GM23338 (cell line): ENCODE measurements at regions not wholly inside any gene's neighbourhood (a gene's known extent, or its start where the extent isn't known, plus 50 kb on each side); places are given as distances from the start of the nearest gene placed in this dataset.

Experiments used
- ATAC-seq: fragments of 200-7000 bp; cut with Tn5 transposase; 3 replicates; pipeline ENCODE4 v1.9.1; 2020
- DNase-seq: peaks from one replicate; pipeline ENCODE4 v3.0.0-alpha.2; 2015; ENCODE audit warnings: low spot score
- H2AFZ ChIP-seq: fragments of 200-600 bp; sonication (generic); 2 replicates; pipeline ENCODE4 v1.8.0; 2016; ENCODE audit warnings: antibody characterized with exemption, mild to moderate bottlenecking, moderate library complexity
- H3F3A ChIP-seq: fragments of 200-600 bp; sonication (generic); replicated peaks from 2 replicates; pipeline ENCODE4 v1.8.0; 2017; ENCODE audit warnings: antibody characterized with exemption, mixed run types, low read depth
- H3K27ac ChIP-seq: fragments of 200-600 bp; sonication (generic); 2 replicates; pipeline ENCODE4 v1.6.1; 2016; ENCODE audit warnings: low read depth
- H3K27me3 ChIP-seq: fragments of 200-600 bp; sonication (generic); 2 replicates; pipeline ENCODE4 v1.8.0; 2016; ENCODE audit warnings: mild to moderate bottlenecking, mixed run types, moderate library complexity; ENCODE audit not compliant: insufficient read depth
- H3K36me3 ChIP-seq: fragments of 200-600 bp; sonication (generic); 2 replicates; pipeline ENCODE4 v1.8.0; 2016; ENCODE audit warnings: mild to moderate bottlenecking; ENCODE audit not compliant: insufficient read depth
- H3K4me1 ChIP-seq: fragments of 200-600 bp; sonication (generic); 2 replicates; pipeline ENCODE4 v1.8.0; 2016; ENCODE audit warnings: mild to moderate bottlenecking, moderate library complexity; ENCODE audit not compliant: insufficient read depth
- H3K4me2 ChIP-seq: fragments of 200-600 bp; sonication (generic); 2 replicates; pipeline ENCODE4 v1.7.1; 2017; ENCODE audit warnings: mixed run types
- H3K4me3 ChIP-seq: fragments of 200-600 bp; sonication (generic); 2 replicates; pipeline ENCODE4 v1.6.1; 2016; ENCODE audit warnings: mixed run types
- H3K79me2 ChIP-seq: fragments of 200-600 bp; sonication (generic); replicated peaks from 2 replicates; pipeline ENCODE4 v1.8.0; 2017; ENCODE audit warnings: mild to moderate bottlenecking; ENCODE audit not compliant: insufficient read depth
- H3K9me2 ChIP-seq: fragments of 200-600 bp; sonication (generic); 2 replicates; pipeline ENCODE4 v1.8.0; 2017; ENCODE audit not compliant: insufficient read depth
- H4K20me1 ChIP-seq: fragments of 200-600 bp; sonication (generic); replicated peaks from 2 replicates; pipeline ENCODE4 v1.8.0; 2017; ENCODE audit warnings: mild to moderate bottlenecking; ENCODE audit not compliant: insufficient read depth
- H3K27ac Mint-ChIP-seq: 2 replicates; pipeline ENCODE4 v1.8.0; 2020; ENCODE audit warnings: inconsistent platforms, mild to moderate bottlenecking, moderate library complexity, mixed read lengths
- H3K27me3 Mint-ChIP-seq: 3 replicates; pipeline ENCODE4 v1.8.0; 2022; ENCODE audit warnings: low read depth, mild to moderate bottlenecking, moderate library complexity, mixed read lengths, inconsistent platforms; ENCODE audit not compliant: insufficient read depth, poor library complexity
- H3K36me3 Mint-ChIP-seq: 3 replicates; pipeline ENCODE4 v1.8.0; 2021; ENCODE audit warnings: low read depth, mild to moderate bottlenecking, inconsistent platforms, moderate library complexity, mixed read lengths
- H3K4me1 Mint-ChIP-seq: 3 replicates; pipeline ENCODE4 v1.8.0; 2020; ENCODE audit warnings: mild to moderate bottlenecking, inconsistent platforms, mixed read lengths
- H3K4me3 Mint-ChIP-seq: 3 replicates; pipeline ENCODE4 v1.8.0; 2021; ENCODE audit warnings: moderate library complexity, mild to moderate bottlenecking, inconsistent platforms, mixed read lengths
- H3K9me3 Mint-ChIP-seq: 3 replicates; pipeline ENCODE4 v1.8.0; 2020; ENCODE audit warnings: moderate library complexity, mild to moderate bottlenecking, inconsistent platforms, mixed read lengths
- EZH2phosphoT487 ChIP-seq: fragments of 200-600 bp; sonication (generic); IDR thresholded peaks from one replicate; pipeline ENCODE4 v1.8.1; 2018; ENCODE audit warnings: antibody characterized with exemption; ENCODE audit not compliant: unreplicated experiment
- JUNB ChIP-seq: IDR thresholded peaks from one replicate; pipeline ENCODE4 v1.6.1; 2016; ENCODE audit warnings: antibody characterized with exemption; ENCODE audit not compliant: unreplicated experiment
- NANOG ChIP-seq: IDR thresholded peaks from 2 replicates; pipeline ENCODE4 v1.6.1; 2016; ENCODE audit warnings: antibody characterized with exemption, borderline replicate concordance
- POLR2AphosphoS5 ChIP-seq: IDR thresholded peaks from 2 replicates; pipeline ENCODE4 v1.6.1; 2016; ENCODE audit warnings: antibody characterized with exemption, low read depth
- ZNF331 ChIP-seq: fragments of 250-450 bp; sonication (Bioruptor Pico); IDR thresholded peaks from 2 replicates; pipeline ENCODE4 v1.5.0; 2020; ENCODE audit warnings: low read depth, mild to moderate bottlenecking, moderate library complexity
- TF ChIP-seq, protein P1 (sequence below): fragments of 250-450 bp; sonication (Bioruptor Pico); IDR thresholded peaks from 2 replicates; pipeline ENCODE4 v1.5.0; 2020; ENCODE audit warnings: mild to moderate bottlenecking, moderate library complexity
- TF ChIP-seq, protein P2 (sequence below): IDR thresholded peaks from one replicate; pipeline ENCODE4 v1.6.1; 2018; ENCODE audit warnings: antibody characterized with exemption; ENCODE audit not compliant: unreplicated experiment
- TF ChIP-seq, protein P3 (sequence below): IDR thresholded peaks from 2 replicates; pipeline ENCODE4 v1.6.1; 2016; ENCODE audit warnings: antibody characterized with exemption

GRCh38 chr10:4198216-4198615 lies 413.2 kb upstream of the KLF6 start:
- Histone ChIP-seq H2AFZ (no peak overlapping the region), H4K20me1 (no peaks in the 10 kb centered on the region), H3K4me2 (no peak overlapping the region), H3K4me1 (no peaks in the 10 kb centered on the region), H3K27me3 (no peaks in the 10 kb centered on the region), H3K9me2 (no peaks in the 10 kb centered on the region), H3K27ac (no peak overlapping the region), H3F3A (no peaks in the 10 kb centered on the region), H3K4me3 (no peak overlapping the region), H3K79me2 (no peaks in the 10 kb centered on the region), H3K36me3 (no peaks in the 10 kb centered on the region)
- no peak overlapping the region for H3K4me3 Mint-ChIP-seq
- TF ChIP-seq, protein P1, sequence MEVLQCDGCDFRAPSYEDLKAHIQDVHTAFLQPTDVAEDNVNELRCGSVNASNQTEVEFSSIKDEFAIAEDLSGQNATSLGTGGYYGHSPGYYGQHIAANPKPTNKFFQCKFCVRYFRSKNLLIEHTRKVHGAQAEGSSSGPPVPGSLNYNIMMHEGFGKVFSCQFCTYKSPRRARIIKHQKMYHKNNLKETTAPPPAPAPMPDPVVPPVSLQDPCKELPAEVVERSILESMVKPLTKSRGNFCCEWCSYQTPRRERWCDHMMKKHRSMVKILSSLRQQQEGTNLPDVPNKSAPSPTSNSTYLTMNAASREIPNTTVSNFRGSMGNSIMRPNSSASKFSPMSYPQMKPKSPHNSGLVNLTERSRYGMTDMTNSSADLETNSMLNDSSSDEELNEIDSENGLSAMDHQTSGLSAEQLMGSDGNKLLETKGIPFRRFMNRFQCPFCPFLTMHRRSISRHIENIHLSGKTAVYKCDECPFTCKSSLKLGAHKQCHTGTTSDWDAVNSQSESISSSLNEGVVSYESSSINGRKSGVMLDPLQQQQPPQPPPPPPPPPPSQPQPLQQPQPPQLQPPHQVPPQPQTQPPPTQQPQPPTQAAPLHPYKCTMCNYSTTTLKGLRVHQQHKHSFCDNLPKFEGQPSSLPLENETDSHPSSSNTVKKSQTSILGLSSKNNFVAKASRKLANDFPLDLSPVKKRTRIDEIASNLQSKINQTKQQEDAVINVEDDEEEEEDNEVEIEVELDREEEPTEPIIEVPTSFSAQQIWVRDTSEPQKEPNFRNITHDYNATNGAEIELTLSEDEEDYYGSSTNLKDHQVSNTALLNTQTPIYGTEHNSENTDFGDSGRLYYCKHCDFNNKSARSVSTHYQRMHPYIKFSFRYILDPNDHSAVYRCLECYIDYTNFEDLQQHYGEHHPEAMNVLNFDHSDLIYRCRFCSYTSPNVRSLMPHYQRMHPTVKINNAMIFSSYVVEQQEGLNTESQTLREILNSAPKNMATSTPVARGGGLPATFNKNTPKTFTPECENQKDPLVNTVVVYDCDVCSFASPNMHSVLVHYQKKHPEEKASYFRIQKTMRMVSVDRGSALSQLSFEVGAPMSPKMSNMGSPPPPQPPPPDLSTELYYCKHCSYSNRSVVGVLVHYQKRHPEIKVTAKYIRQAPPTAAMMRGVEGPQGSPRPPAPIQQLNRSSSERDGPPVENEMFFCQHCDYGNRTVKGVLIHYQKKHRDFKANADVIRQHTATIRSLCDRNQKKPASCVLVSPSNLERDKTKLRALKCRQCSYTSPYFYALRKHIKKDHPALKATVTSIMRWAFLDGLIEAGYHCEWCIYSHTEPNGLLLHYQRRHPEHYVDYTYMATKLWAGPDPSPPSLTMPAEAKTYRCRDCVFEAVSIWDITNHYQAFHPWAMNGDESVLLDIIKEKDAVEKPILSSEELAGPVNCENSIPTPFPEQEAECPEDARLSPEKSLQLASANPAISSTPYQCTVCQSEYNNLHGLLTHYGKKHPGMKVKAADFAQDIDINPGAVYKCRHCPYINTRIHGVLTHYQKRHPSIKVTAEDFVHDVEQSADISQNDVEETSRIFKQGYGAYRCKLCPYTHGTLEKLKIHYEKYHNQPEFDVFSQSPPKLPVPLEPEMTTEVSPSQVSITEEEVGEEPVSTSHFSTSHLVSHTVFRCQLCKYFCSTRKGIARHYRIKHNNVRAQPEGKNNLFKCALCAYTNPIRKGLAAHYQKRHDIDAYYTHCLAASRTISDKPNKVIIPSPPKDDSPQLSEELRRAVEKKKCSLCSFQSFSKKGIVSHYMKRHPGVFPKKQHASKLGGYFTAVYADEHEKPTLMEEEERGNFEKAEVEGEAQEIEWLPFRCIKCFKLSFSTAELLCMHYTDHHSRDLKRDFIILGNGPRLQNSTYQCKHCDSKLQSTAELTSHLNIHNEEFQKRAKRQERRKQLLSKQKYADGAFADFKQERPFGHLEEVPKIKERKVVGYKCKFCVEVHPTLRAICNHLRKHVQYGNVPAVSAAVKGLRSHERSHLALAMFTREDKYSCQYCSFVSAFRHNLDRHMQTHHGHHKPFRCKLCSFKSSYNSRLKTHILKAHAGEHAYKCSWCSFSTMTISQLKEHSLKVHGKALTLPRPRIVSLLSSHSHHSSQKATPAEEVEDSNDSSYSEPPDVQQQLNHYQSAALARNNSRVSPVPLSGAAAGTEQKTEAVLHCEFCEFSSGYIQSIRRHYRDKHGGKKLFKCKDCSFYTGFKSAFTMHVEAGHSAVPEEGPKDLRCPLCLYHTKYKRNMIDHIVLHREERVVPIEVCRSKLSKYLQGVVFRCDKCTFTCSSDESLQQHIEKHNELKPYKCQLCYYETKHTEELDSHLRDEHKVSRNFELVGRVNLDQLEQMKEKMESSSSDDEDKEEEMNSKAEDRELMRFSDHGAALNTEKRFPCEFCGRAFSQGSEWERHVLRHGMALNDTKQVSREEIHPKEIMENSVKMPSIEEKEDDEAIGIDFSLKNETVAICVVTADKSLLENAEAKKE (CRISPR knock-in tag): no peak
- TF ChIP-seq, protein P2, sequence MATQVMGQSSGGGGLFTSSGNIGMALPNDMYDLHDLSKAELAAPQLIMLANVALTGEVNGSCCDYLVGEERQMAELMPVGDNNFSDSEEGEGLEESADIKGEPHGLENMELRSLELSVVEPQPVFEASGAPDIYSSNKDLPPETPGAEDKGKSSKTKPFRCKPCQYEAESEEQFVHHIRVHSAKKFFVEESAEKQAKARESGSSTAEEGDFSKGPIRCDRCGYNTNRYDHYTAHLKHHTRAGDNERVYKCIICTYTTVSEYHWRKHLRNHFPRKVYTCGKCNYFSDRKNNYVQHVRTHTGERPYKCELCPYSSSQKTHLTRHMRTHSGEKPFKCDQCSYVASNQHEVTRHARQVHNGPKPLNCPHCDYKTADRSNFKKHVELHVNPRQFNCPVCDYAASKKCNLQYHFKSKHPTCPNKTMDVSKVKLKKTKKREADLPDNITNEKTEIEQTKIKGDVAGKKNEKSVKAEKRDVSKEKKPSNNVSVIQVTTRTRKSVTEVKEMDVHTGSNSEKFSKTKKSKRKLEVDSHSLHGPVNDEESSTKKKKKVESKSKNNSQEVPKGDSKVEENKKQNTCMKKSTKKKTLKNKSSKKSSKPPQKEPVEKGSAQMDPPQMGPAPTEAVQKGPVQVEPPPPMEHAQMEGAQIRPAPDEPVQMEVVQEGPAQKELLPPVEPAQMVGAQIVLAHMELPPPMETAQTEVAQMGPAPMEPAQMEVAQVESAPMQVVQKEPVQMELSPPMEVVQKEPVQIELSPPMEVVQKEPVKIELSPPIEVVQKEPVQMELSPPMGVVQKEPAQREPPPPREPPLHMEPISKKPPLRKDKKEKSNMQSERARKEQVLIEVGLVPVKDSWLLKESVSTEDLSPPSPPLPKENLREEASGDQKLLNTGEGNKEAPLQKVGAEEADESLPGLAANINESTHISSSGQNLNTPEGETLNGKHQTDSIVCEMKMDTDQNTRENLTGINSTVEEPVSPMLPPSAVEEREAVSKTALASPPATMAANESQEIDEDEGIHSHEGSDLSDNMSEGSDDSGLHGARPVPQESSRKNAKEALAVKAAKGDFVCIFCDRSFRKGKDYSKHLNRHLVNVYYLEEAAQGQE: no peak
- no peak for TF ChIP-seq EZH2phosphoT487
- TF ChIP-seq ZNF331 (CRISPR knock-in tag): no peak
- TF ChIP-seq POLR2AphosphoS5: no peak
- TF ChIP-seq, protein P3, sequence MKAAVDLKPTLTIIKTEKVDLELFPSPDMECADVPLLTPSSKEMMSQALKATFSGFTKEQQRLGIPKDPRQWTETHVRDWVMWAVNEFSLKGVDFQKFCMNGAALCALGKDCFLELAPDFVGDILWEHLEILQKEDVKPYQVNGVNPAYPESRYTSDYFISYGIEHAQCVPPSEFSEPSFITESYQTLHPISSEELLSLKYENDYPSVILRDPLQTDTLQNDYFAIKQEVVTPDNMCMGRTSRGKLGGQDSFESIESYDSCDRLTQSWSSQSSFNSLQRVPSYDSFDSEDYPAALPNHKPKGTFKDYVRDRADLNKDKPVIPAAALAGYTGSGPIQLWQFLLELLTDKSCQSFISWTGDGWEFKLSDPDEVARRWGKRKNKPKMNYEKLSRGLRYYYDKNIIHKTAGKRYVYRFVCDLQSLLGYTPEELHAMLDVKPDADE: no peak
- no peak for TF ChIP-seq NANOG
- no peak for TF ChIP-seq JUNB
- no peaks in the 10 kb centered on the region for H3K36me3 Mint-ChIP-seq
- H3K27me3 Mint-ChIP-seq: peaks cover 7% of the 10 kb centered on the region
- DNase-seq: no peak
- no peak for ATAC-seq
- H3K27ac Mint-ChIP-seq: no peak overlapping the region
- peaks cover 3% of the 10 kb centered on the region; the same call in 2 of the 3 replicates for H3K4me1 Mint-ChIP-seq
- H3K9me3 Mint-ChIP-seq: no peaks in the 10 kb centered on the region
